Astrocyte (in vitro differentiated cells and primary cell): ENCODE measurements at regions not wholly inside any gene's neighbourhood (a gene's known extent, or its start where the extent isn't known, plus 50 kb on each side); places are given as distances from the start of the nearest gene placed in this dataset.
"Not testable (repeated sequence)": the region's sequence is repeated elsewhere in the genome, so short reads cannot be mapped to it uniquely, and the experiment has no call there.

Experiments used
- DNase-seq: peaks from one replicate; pipeline ENCODE4 v3.0.0-alpha.2; 2010; ENCODE audit warnings: low read depth
- FAIRE-seq: peaks from 2 replicates; lab custom pipeline; 2011; peaks lifted over from hg19 to GRCh38; lab: Jason Lieb, UNC
- H2AFZ ChIP-seq: 2 replicates; pipeline ENCODE4 v1.6.0; 2012; ENCODE audit warnings: low read depth, low read length, inconsistent platforms
- H3K27ac ChIP-seq: 2 replicates; pipeline ENCODE4 v1.5.1; 2011; ENCODE audit warnings: low read depth, low read length, inconsistent platforms
- H3K27me3 ChIP-seq: 2 replicates; pipeline ENCODE4 v1.6.0; 2011; ENCODE audit warnings: low read length, inconsistent platforms; ENCODE audit not compliant: insufficient read depth
- H3K36me3 ChIP-seq: 2 replicates; pipeline ENCODE4 v1.5.1; 2011; ENCODE audit warnings: low read length, inconsistent platforms; ENCODE audit not compliant: insufficient read depth
- H3K4me1 ChIP-seq: 2 replicates; pipeline ENCODE4 v1.5.1; 2011; ENCODE audit warnings: low read length, inconsistent platforms; ENCODE audit not compliant: insufficient read depth
- H3K4me2 ChIP-seq: 2 replicates; pipeline ENCODE4 v1.6.0; 2012; ENCODE audit warnings: low read length, inconsistent platforms
- H3K4me3 ChIP-seq: 2 replicates; pipeline ENCODE4 v1.5.1; 2011; ENCODE audit warnings: low read depth, mild to moderate bottlenecking, low read length, inconsistent platforms; ENCODE audit not compliant: insufficient read depth
- H3K79me2 ChIP-seq: 2 replicates; pipeline ENCODE4 v1.6.0; 2012; ENCODE audit warnings: mild to moderate bottlenecking, low read length, inconsistent platforms; ENCODE audit not compliant: insufficient read depth
- H3K9ac ChIP-seq: 2 replicates; pipeline ENCODE4 v1.6.0; 2012; ENCODE audit warnings: mild to moderate bottlenecking, low read length, inconsistent platforms
- H3K9me3 ChIP-seq: 2 replicates; pipeline ENCODE4 v1.5.1; 2012; ENCODE audit warnings: low read depth, mild to moderate bottlenecking, low read length, inconsistent platforms; ENCODE audit not compliant: insufficient read depth
- H4K20me1 ChIP-seq: 2 replicates; pipeline ENCODE4 v1.6.0; 2012; ENCODE audit warnings: low read length, inconsistent platforms; ENCODE audit not compliant: insufficient read depth
- H3K27ac Mint-ChIP-seq: one replicate; pipeline ENCODE4 v1.8.0; 2021; ENCODE audit warnings: mild to moderate bottlenecking, mixed read lengths; ENCODE audit not compliant: unreplicated experiment
- H3K27me3 Mint-ChIP-seq: one replicate; pipeline ENCODE4 v1.8.0; 2021; ENCODE audit warnings: low read depth, mixed read lengths; ENCODE audit not compliant: unreplicated experiment
- H3K36me3 Mint-ChIP-seq: one replicate; pipeline ENCODE4 v1.8.0; 2021; ENCODE audit warnings: low read depth, mixed read lengths; ENCODE audit not compliant: unreplicated experiment
- H3K4me1 Mint-ChIP-seq: one replicate; pipeline ENCODE4 v1.8.0; 2021; ENCODE audit warnings: low read depth, mixed read lengths; ENCODE audit not compliant: unreplicated experiment
- H3K4me3 Mint-ChIP-seq: one replicate; pipeline ENCODE4 v1.8.0; 2021; ENCODE audit warnings: mild to moderate bottlenecking, moderate library complexity, mixed read lengths; ENCODE audit not compliant: unreplicated experiment
- H3K9me3 Mint-ChIP-seq: one replicate; pipeline ENCODE4 v1.8.0; 2021; ENCODE audit warnings: mild to moderate bottlenecking, mixed read lengths; ENCODE audit not compliant: unreplicated experiment
- CTCF ChIP-seq: IDR thresholded peaks from 2 replicates; pipeline ENCODE4 v1.5.1; 2011; ENCODE audit warnings: low read depth, mild to moderate bottlenecking, inconsistent platforms, low read length, moderate library complexity; ENCODE audit not compliant: insufficient read depth
- EZH2 ChIP-seq: IDR thresholded peaks from 2 replicates; pipeline ENCODE4 v1.6.1; 2012; ENCODE audit warnings: mild to moderate bottlenecking, low read length, inconsistent platforms; ENCODE audit not compliant: insufficient read depth

GRCh38 chr5:12659686-12660085 is 755.4 kb upstream of the CTNND2 start:
- no peaks in the 10 kb centered on the region for H3K27me3 ChIP-seq
- no peak overlapping the region for H3K4me3 ChIP-seq
- H3K27me3 Mint-ChIP-seq, result peaks cover 6% of the 10 kb centered on the region
- peaks cover 5% of the 10 kb centered on the region for H3K9me3 Mint-ChIP-seq
- no peaks in the 10 kb centered on the region for H3K4me1 Mint-ChIP-seq
- no peak overlapping the region for H2AFZ ChIP-seq
- DNase-seq (no peak), FAIRE-seq (no peak)
- no peaks in the 10 kb centered on the region for H3K36me3 ChIP-seq
- TF ChIP-seq EZH2 (no peak), CTCF (no peak)
- H3K27ac Mint-ChIP-seq, result no peak overlapping the region
- H4K20me1 ChIP-seq, result no peaks in the 10 kb centered on the region
- no peaks in the 10 kb centered on the region for H3K9me3 ChIP-seq
- no peaks in the 10 kb centered on the region for H3K4me1 ChIP-seq
- no peaks in the 10 kb centered on the region for H3K36me3 Mint-ChIP-seq
- no peak overlapping the region for H3K27ac ChIP-seq
- H3K4me3 Mint-ChIP-seq, result no peak overlapping the region
- H3K79me2 ChIP-seq, result no peaks in the 10 kb centered on the region
- H3K9ac ChIP-seq, result no peak overlapping the region
- no peak overlapping the region for H3K4me2 ChIP-seq

GRCh38 chr5:12658871-12659446 is 754.7 kb upstream of the CTNND2 start:
- no peaks in the 10 kb centered on the region for H4K20me1 ChIP-seq
- H3K4me3 ChIP-seq, result no peak overlapping the region
- no peak overlapping the region for H3K4me3 Mint-ChIP-seq
- no peaks in the 10 kb centered on the region for H3K9me3 Mint-ChIP-seq
- no peaks in the 10 kb centered on the region for H3K36me3 Mint-ChIP-seq
- no peak overlapping the region for H3K27ac ChIP-seq
- no peak overlapping the region for H3K27ac Mint-ChIP-seq
- H3K4me2 ChIP-seq, result no peak overlapping the region
- H3K9ac ChIP-seq, result no peak overlapping the region
- H3K4me1 ChIP-seq, result no peaks in the 10 kb centered on the region
- H2AFZ ChIP-seq, result no peak overlapping the region
- H3K27me3 Mint-ChIP-seq, result peaks cover under 1% of the 10 kb centered on the region
- no peak for DNase-seq
- no peaks in the 10 kb centered on the region for H3K27me3 ChIP-seq
- H3K79me2 ChIP-seq, result no peaks in the 10 kb centered on the region
- H3K36me3 ChIP-seq, result no peaks in the 10 kb centered on the region
- H3K4me1 Mint-ChIP-seq, result no peaks in the 10 kb centered on the region
- TF ChIP-seq CTCF (no peak), EZH2 (no peak)
- no peak for FAIRE-seq
- no peaks in the 10 kb centered on the region for H3K9me3 ChIP-seq

- FAIRE-seq, H3K36me3 Mint-ChIP-seq, H2AFZ ChIP-seq, H3K4me1 ChIP-seq, H3K27me3 Mint-ChIP-seq, H3K9ac ChIP-seq, H3K9me3 Mint-ChIP-seq, H3K4me3 Mint-ChIP-seq, H3K79me2 ChIP-seq, H3K36me3 ChIP-seq, H3K27ac Mint-ChIP-seq, H4K20me1 ChIP-seq, DNase-seq, H3K9me3 ChIP-seq, H3K27ac ChIP-seq, H3K4me3 ChIP-seq, H3K27me3 ChIP-seq, H3K4me1 Mint-ChIP-seq, H3K4me2 ChIP-seq: not testable (repeated sequence)
Observed at GRCh38 chr5:12657914-12658474, 753.7 kb upstream of the CTNND2 start.
